NB4 (cell line): ENCODE measurements at regions not wholly inside any gene's neighbourhood (a gene's known extent, or its start where the extent isn't known, plus 50 kb on each side); places are given as distances from the start of the nearest gene placed in this dataset.

Experiments used
- CTCF ChIP-seq: IDR thresholded peaks from one replicate; pipeline ENCODE4 v1.5.1; 2012; ENCODE audit warnings: low read depth, low read length
- MAX ChIP-seq: IDR thresholded peaks from 2 replicates; pipeline ENCODE4 v1.6.1; 2011; ENCODE audit warnings: low read depth, low read length
- POLR2A ChIP-seq: IDR thresholded peaks from 2 replicates; pipeline ENCODE4 v1.6.1; 2011; ENCODE audit warnings: mild to moderate bottlenecking; ENCODE audit not compliant: insufficient read length; ENCODE audit errors: extremely low read depth

GRCh38 chr7:1292972-1293830, 60.5 kb downstream of the UNCX start:
- TF ChIP-seq CTCF (no peak), POLR2A (no peak), MAX (no peak)
